ENCODE measurements at regions not wholly inside any gene's neighbourhood (a gene's known extent, or its start where the extent isn't known, plus 50 kb on each side); places are given as distances from the start of the nearest gene placed in this dataset.
"Not testable (repeated sequence)": the region's sequence is repeated elsewhere in the genome, so short reads cannot be mapped to it uniquely, and the experiment has no call there.

DNA sequence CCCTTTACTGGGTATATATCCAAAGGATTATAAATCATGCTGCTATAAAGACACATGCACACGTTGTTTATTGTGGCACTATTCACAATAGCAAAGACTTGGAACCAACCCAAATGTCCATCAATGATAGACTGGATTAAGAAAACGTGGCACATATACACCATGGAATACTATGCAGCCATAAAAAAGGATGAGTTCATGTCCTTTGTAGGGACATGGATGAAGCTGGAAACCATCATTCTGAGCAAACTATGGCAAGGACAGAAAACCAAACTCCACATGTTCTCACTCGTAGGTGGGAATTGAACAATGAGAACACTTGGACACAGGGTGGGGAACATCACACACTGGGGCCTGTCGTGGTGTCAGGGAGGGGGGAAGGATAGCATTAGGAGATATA is 59.2 kb downstream of the CXorf49B start:
- H3K4me3 ChIP-seq; H3K36me3 ChIP-seq; DNase-seq; H3K9me3 ChIP-seq; intact Hi-C loops (cut with DNase I; ENCODE audit: low total_unique reads); H3K4me1 ChIP-seq; H3K27ac ChIP-seq; H3K27me3 ChIP-seq: not testable (repeated sequence)
- 65 to 100% (median 82%) methylated on average over 2 to 4 of the region's 4 CpGs for WGBS, 5 donors

DNA sequence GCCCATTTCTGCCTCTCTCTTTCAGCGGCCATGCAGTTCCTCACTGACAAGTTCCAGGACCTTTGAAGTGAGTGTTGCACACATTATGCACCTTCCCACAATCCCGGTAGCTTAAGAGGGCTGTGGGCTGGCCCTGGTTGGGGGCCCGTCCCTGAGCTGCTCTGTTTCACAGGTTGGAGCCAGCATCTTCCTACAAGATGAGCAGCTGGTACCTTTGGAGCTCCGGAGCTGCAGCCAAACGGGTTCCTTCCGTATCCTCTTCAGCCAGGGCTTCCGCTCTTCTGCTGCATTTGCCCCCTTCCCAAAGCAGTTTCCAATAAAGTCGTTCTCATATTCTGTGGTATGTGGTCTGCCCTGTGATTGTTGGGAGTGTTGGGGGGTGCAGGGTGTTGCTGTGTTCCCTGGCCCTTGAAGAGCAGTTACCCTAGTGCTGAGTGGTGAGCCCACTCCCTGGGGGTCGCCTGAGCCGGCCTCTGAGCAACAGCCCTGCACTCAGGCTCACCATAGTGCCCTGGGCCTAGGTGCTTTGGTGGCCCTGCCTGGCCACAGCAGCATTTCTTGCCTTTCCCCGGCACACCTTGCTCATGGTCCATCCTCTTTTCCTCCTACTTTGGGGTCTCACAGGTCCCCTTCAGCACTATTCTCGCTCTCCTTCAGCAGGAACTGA is 60.4 kb downstream of the CXorf49B start:
- DNase-seq: no peak

DNA sequence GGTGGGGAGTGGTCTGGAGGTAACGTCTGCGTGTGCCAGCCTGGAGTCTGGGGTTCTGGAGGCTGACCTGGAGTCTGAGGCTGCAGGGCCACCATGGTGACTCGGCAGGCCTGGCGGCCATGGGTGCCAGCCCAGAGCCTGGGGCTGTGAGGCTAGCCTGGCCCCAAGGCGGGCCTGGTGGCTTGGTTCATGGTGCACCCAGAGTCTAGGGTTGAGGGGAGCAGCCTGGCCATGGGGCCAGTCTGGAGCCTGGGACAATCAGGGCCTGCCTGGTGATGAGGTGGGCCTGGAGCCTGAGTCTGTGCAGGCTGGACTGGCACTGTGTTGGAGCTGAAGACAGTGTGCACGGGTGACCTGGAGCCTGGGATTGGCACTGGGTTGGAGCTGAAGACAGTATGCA is 64.9 kb downstream of the CXorf49B start:
- DNase-seq: no peak
- 67 to 97% (median 89%) methylated on average over 3 to 6 of the region's 6 CpGs for WGBS, 5 donors
- Histone ChIP-seq H3K36me3 (no peaks in the 10 kb centered on the region), H3K4me3 (no peak overlapping the region), H3K27me3 (peaks cover 0 to 13% (median 0%) of the 10 kb centered on the region in 3 donors), H3K4me1 (no peaks in the 10 kb centered on the region), H3K9me3 (peaks cover 0 to 16% (median 5%) of the 10 kb centered on the region in 4 donors), H3K27ac (no peak overlapping the region)
- intact Hi-C loops (cut with DNase I; ENCODE audit: low total_unique reads): no loop called here
- TF ChIP-seq, protein P1, sequence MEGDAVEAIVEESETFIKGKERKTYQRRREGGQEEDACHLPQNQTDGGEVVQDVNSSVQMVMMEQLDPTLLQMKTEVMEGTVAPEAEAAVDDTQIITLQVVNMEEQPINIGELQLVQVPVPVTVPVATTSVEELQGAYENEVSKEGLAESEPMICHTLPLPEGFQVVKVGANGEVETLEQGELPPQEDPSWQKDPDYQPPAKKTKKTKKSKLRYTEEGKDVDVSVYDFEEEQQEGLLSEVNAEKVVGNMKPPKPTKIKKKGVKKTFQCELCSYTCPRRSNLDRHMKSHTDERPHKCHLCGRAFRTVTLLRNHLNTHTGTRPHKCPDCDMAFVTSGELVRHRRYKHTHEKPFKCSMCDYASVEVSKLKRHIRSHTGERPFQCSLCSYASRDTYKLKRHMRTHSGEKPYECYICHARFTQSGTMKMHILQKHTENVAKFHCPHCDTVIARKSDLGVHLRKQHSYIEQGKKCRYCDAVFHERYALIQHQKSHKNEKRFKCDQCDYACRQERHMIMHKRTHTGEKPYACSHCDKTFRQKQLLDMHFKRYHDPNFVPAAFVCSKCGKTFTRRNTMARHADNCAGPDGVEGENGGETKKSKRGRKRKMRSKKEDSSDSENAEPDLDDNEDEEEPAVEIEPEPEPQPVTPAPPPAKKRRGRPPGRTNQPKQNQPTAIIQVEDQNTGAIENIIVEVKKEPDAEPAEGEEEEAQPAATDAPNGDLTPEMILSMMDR (IDR thresholded peaks at IDR 0.05): no peak
- no peak for TF ChIP-seq POLR2A (IDR thresholded peaks at IDR 0.05)
- TF ChIP-seq EP300 (IDR thresholded peaks at IDR 0.05): no peak
- no peak for TF ChIP-seq POLR2AphosphoS5 (IDR thresholded peaks at IDR 0.05)

More for the DNA sequence above, 60.4 kb downstream of the CXorf49B start:
- no peaks in the 10 kb centered on the region for H3K4me1 ChIP-seq
- H3K27ac ChIP-seq: no peak overlapping the region
- no peak overlapping the region for H3K4me3 ChIP-seq
- WGBS, 5 donors: 69 to 83% (median 75%) methylated on average over 4 to 12 of the region's 12 CpGs
- no peaks in the 10 kb centered on the region for H3K27me3 ChIP-seq
- H3K9me3 ChIP-seq: no peaks in the 10 kb centered on the region
- no peak for TF ChIP-seq POLR2AphosphoS5 (IDR thresholded peaks at IDR 0.05)
- H3K36me3 ChIP-seq: no peaks in the 10 kb centered on the region
- intact Hi-C loops (cut with DNase I; ENCODE audit: low total_unique reads): no loop called here

DNA sequence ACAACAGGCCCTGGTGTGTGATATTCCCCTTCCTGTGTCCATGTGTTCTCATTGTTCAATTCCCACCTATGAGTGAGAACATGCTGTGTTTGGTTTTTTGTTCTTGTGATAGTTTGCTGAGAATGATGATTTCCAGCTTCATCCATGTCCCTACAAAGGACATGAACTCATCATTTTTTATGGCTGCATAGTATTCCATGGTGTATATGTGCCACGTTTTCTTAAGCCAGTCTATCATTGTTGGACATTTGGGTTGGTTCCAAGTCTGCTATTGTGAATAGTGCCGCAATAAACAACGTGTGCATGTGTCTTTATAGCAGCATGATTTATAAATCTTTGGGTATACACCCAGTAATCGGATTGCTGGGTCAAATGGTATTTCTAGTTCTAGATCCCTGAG is 72.6 kb upstream of the NHSL2 start:
- WGBS, 5 donors: 62 to 74% (median 66%) methylated on average over 4 of the region's 4 CpGs
- DNase-seq; H3K4me3 ChIP-seq; H3K4me1 ChIP-seq; H3K36me3 ChIP-seq; H3K27me3 ChIP-seq; intact Hi-C loops (cut with DNase I; ENCODE audit: low total_unique reads); H3K27ac ChIP-seq: not testable (repeated sequence)
- peaks cover 0 to 25% (median 9%) of the 10 kb centered on the region in 4 donors for H3K9me3 ChIP-seq

DNA sequence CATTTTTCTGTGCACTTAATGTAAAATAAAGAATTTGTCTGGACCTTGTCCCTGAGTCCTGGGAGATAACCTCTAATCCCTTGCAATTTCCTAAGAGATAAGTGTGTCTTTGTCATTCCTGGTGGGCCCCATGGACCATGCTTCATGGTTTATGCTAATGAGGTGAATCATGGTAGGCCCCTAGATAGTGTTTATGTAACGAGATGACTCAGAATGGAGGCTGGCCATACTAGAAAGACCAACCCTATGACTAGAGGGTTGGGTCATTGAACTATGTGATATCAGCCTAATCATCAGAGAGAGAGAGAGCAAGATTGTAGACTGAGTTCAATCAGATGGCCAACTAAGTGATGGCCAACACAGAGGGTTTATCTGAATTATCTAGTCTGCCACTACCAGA is 64.2 kb upstream of the NHSL2 start:
- Histone ChIP-seq H3K36me3 (no peaks in the 10 kb centered on the region), H3K27me3 (peaks cover 0 to 9% (median 0%) of the 10 kb centered on the region in 3 donors), H3K27ac (no peak overlapping the region), H3K9me3 (peaks cover 0 to 14% (median 5%) of the 10 kb centered on the region in 4 donors), H3K4me3 (no peak overlapping the region), H3K4me1 (no peaks in the 10 kb centered on the region)
- intact Hi-C loops (cut with DNase I; ENCODE audit: low total_unique reads): no loop called here
- TF ChIP-seq POLR2A (IDR thresholded peaks at IDR 0.05) (no peak), EP300 (IDR thresholded peaks at IDR 0.05) (no peak), POLR2AphosphoS5 (IDR thresholded peaks at IDR 0.05) (no peak)
- TF ChIP-seq, protein P1 (IDR thresholded peaks at IDR 0.05): no peak
- no peak for DNase-seq
- WGBS, 5 donors: 43 to 68% (median 52%) methylated on average over 1 of the region's 1 CpG

DNA sequence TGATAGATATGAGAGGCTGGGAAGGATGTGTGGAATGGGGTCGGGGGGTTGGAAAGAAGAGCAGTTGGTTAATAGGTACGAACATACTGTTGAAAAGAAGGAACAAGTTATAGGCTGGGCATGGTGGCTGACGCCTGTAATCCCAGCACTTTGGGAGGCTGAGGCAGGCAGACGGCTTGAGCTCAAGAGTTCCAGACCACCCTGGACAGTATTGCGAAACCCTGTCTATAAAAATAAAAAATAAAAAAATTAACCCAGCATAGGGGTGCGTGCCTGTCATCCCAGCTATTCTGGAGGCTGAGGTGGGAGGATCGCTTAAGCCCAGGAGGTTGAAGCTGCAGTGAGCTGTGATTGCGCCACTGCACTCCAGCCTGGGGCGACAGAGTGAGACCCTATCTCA is 58.5 kb upstream of the NHSL2 start:
- intact Hi-C loops (cut with DNase I; ENCODE audit: low total_unique reads): no loop called here
- TF ChIP-seq, protein P1 (IDR thresholded peaks at IDR 0.05): no peak
- no peak for TF ChIP-seq EP300 (IDR thresholded peaks at IDR 0.05)
- TF ChIP-seq POLR2A (IDR thresholded peaks at IDR 0.05): no peak
- no peak for TF ChIP-seq POLR2AphosphoS5 (IDR thresholded peaks at IDR 0.05)
- DNase-seq: no peak
- no peaks in the 10 kb centered on the region for H3K9me3 ChIP-seq
- H3K27ac ChIP-seq: no peak overlapping the region
- 75 to 85% (median 80%) methylated on average over 9 of the region's 9 CpGs for WGBS, 5 donors
- H3K4me1 ChIP-seq: no peaks in the 10 kb centered on the region
- H3K36me3 ChIP-seq: no peaks in the 10 kb centered on the region
- H3K4me3 ChIP-seq: no peak overlapping the region
- H3K27me3 ChIP-seq: no peaks in the 10 kb centered on the region

All from stomach (tissue), 8 donors.